ENCODE measurements at regions not wholly inside any gene's neighbourhood (a gene's known extent, or its start where the extent isn't known, plus 50 kb on each side); places are given as distances from the start of the nearest gene placed in this dataset.

DNA sequence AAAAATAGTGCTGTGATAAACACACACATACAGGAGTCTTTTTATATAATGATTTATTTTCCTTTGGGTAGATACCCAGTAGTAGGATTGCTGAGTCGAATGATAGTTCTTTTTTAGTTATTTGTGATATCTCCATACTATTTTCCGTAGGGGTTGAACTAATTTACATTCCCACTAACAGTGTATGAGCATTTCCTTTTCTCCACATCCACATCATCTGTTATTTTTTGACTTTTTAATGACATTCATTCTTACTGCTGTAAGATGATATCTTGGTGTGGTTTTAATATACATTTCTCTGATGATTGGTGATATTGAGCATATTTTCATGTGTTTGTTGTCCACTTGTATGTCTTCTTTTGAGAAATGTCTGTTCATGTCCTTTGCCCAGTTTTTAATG lies 78.3 kb downstream of the NIBAN1 start:
- ChIA-PET POLR2A (no interaction called here), CTCF (interaction anchor here (1.0 kb wide), 1 partner anchor 9 kb away, joined by 3 read pairs; no protein-coding TSS in a partner anchor)
- Histone ChIP-seq H3K27me3 (ENCODE audit: control insufficient read depth, insufficient read depth, low read length) (no peaks in the 10 kb centered on the region), H3K4me3 (ENCODE audit: low read depth, low read length) (no peak overlapping the region), H3K36me3 (ENCODE audit: control insufficient read depth, insufficient read depth, low read length) (no peaks in the 10 kb centered on the region)
- TF ChIP-seq CTCF (IDR thresholded peaks at IDR 0.05; ENCODE audit: insufficient read depth, low read depth, low read length), result no peak
- no peak for DNase-seq (ENCODE audit: low read depth)

GRCh38 chr1:184895086-184895485 lies 79.2 kb downstream of the NIBAN1 start:
- ChIA-PET POLR2A (no interaction called here), CTCF (interaction anchor here (1.0 kb wide), 1 partner anchor 10 kb away, joined by 3 read pairs; no protein-coding TSS in a partner anchor)
- Histone ChIP-seq H3K4me3 (ENCODE audit: low read depth, low read length) (no peak overlapping the region), H3K27me3 (ENCODE audit: control insufficient read depth, insufficient read depth, low read length) (no peaks in the 10 kb centered on the region), H3K36me3 (ENCODE audit: control insufficient read depth, insufficient read depth, low read length) (no peaks in the 10 kb centered on the region)
- no peak for TF ChIP-seq CTCF (IDR thresholded peaks at IDR 0.05; ENCODE audit: insufficient read depth, low read depth, low read length)
- DNase-seq (ENCODE audit: low read depth), result no peak

DNA sequence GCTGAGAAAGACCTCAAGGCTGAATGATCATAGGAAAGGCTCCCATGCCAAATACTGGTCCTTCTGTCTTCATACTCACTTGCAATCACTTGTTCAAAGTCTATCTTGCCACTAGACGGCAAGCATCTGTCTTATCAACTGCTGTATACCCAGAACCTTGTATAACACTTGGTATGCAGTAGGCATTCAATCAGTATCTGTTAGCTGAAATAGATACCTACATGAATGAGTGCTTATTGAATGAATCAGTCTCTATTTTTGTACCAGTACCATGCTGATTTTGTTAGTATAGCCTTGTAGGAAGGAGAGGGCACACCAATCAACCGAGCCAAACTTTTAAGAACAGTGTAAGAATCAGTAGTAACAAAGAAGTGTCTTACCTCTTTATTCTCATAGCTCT lies 80.6 kb downstream of the NIBAN1 start:
- Histone ChIP-seq H3K4me3 (ENCODE audit: low read depth, low read length) (no peak overlapping the region), H3K27me3 (ENCODE audit: control insufficient read depth, insufficient read depth, low read length) (no peaks in the 10 kb centered on the region), H3K36me3 (ENCODE audit: control insufficient read depth, insufficient read depth, low read length) (no peaks in the 10 kb centered on the region)
- DNase-seq (ENCODE audit: low read depth), result no peak
- TF ChIP-seq CTCF (IDR thresholded peaks at IDR 0.05; ENCODE audit: insufficient read depth, low read depth, low read length), result no peak
- ChIA-PET CTCF (no interaction called here), POLR2A (no interaction called here)

DNA sequence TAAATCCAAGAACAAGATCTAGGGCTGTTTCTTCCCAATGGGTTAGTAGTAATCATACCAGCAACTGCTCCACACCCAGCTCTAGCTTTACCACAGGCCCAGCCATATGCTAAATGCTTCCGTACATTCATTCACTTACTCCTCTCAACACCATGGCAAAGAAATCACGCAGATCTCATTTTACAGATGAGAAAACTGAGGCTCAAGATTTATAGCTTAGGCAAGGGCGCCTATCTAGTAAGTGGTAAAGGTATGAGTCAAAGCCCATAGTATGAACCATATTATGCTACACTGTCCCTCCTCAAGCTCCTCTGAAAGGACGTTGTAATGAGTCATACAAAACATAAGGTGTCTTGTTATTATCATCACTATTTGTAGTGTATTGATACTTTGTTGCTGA lies 82.2 kb downstream of the NIBAN1 start:
- Histone ChIP-seq H3K4me3 (ENCODE audit: low read depth, low read length) (no peak overlapping the region), H3K36me3 (ENCODE audit: control insufficient read depth, insufficient read depth, low read length) (no peaks in the 10 kb centered on the region), H3K27me3 (ENCODE audit: control insufficient read depth, insufficient read depth, low read length) (no peaks in the 10 kb centered on the region)
- ChIA-PET CTCF (interaction anchor here (1.6 kb wide), 1 partner anchor 10 kb away, joined by 7 read pairs; no protein-coding TSS in a partner anchor), POLR2A (no interaction called here)
- TF ChIP-seq CTCF (IDR thresholded peaks at IDR 0.05; ENCODE audit: insufficient read depth, low read depth, low read length), result no peak
- no peak for DNase-seq (ENCODE audit: low read depth)

DNA sequence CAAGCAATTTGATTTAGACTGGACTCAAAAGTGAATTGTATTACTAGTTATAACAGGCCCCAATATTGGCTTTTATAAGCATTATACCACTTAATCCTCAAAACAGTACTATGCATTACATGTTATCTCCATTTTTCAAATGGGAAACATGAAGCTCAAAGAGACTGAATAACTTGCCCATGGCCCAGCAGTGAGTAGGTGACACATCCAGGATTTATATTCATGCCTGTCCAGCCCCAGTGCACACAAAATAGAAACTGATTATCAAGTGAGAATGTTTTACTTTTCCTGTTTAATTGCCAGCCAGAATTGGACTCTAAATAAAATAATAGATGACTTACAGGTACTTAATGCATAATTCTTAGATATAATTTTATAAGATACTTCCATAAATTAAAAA lies 82.9 kb downstream of the NIBAN1 start:
- no peak for DNase-seq (ENCODE audit: low read depth)
- POLR2A ChIA-PET, result no interaction called here
- Histone ChIP-seq H3K4me3 (ENCODE audit: low read depth, low read length) (no peak overlapping the region), H3K27me3 (ENCODE audit: control insufficient read depth, insufficient read depth, low read length) (no peaks in the 10 kb centered on the region), H3K36me3 (ENCODE audit: control insufficient read depth, insufficient read depth, low read length) (no peaks in the 10 kb centered on the region)
- no peak for TF ChIP-seq CTCF (IDR thresholded peaks at IDR 0.05; ENCODE audit: insufficient read depth, low read depth, low read length)
- CTCF ChIA-PET, result interaction anchor here (0.6 to 1.6 kb wide), 2 partner anchors 11 to 1111 kb away, joined by 3 to 7 read pairs; no protein-coding TSS in a partner anchor
